ENCODE measurements at regions not wholly inside any gene's neighbourhood (a gene's known extent, or its start where the extent isn't known, plus 50 kb on each side); places are given as distances from the start of the nearest gene placed in this dataset.

DNA sequence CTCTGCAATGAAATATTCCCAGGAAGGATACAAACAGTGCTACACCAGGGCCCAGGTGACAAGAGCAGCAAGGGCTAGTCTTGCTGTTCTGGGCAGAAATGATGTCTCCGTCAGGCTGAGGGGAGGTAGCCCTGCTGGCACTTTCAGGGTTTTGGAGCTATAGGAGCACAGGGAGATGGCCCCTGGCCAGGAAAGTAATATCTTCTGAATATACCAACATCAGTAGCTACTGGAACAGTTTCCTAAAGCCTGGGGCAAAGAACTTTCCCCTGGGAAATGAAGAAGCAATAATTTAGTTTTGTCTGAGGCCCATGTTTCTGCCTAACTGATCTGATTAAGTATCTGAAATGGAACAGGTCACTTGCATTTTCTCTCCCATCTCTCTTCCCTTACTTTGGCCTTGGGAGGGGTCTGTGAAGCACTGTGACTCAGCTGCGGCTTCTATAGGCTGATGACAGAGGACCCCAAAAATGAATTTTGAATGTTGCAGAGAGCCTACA is 489.1 kb upstream of the PODXL start:
- H3K27ac Mint-ChIP-seq: no peak overlapping the region
- no peak for DNase-seq
- H3K9me3 Mint-ChIP-seq: no peaks in the 10 kb centered on the region
- H3K4me1 Mint-ChIP-seq: no peaks in the 10 kb centered on the region
- intact Hi-C loops (cut with micrococcal nuclease): loop anchor here (10.0 kb wide), 1 partner anchor 361 kb away; no protein-coding TSS in a partner anchor
- no peak overlapping the region for H3K4me3 Mint-ChIP-seq
- peaks cover 10% of the 10 kb centered on the region for H3K27me3 Mint-ChIP-seq
- H3K36me3 Mint-ChIP-seq (ENCODE audit: low read depth): no peaks in the 10 kb centered on the region

DNA sequence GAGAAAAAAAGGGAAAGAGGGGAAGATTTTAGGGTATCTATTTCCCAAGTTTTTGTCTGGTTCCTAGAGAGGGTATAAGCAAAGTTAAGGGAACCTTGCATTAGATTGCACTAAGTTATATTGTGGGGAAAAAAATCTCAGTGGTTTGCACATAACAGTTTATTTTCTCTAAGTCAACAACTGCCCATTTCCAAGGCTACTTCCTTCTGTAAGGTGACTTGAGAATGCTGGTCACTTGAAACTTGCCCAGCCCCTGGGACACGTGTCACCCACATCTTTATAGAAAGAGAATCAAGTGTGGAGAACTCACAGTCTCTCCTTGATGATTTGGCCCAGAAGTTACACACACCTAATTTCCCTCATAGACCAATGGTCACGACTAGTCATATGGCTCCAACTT is 488.6 kb upstream of the PODXL start:
- peaks cover 9% of the 10 kb centered on the region for H3K27me3 Mint-ChIP-seq
- H3K4me1 Mint-ChIP-seq: no peaks in the 10 kb centered on the region
- intact Hi-C loops (cut with micrococcal nuclease): loop anchor here (10.0 kb wide), 1 partner anchor 360 kb away; no protein-coding TSS in a partner anchor
- H3K36me3 Mint-ChIP-seq (ENCODE audit: low read depth): no peaks in the 10 kb centered on the region
- H3K4me3 Mint-ChIP-seq: no peak overlapping the region
- no peak overlapping the region for H3K27ac Mint-ChIP-seq
- no peaks in the 10 kb centered on the region for H3K9me3 Mint-ChIP-seq
- no peak for DNase-seq

DNA sequence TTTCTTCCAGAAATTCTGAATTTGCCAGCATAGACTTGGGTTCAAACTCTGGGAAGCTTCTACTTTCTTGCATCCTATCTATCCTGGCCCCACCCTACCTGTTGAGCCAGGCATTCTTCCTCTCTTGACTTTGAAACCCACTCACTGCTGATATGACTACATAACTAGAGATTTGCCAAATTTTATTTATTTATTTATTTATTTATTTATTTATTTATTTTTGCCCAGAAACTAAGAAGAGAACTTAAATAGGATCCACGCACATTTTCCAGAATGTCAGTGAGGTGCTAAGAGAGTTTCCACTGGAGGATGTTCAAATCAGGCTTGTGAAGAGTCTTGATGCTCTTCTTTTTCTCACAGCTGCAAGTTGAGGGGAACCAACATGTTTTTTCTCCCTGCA is 487.8 kb upstream of the PODXL start:
- H3K4me1 Mint-ChIP-seq: no peaks in the 10 kb centered on the region
- peaks cover 9% of the 10 kb centered on the region for H3K27me3 Mint-ChIP-seq
- H3K36me3 Mint-ChIP-seq (ENCODE audit: low read depth): no peaks in the 10 kb centered on the region
- intact Hi-C loops (cut with micrococcal nuclease): loop anchor here (10.0 kb wide), 1 partner anchor 359 kb away; no protein-coding TSS in a partner anchor
- H3K27ac Mint-ChIP-seq: no peak overlapping the region
- no peak for DNase-seq
- H3K4me3 Mint-ChIP-seq: no peak overlapping the region
- H3K9me3 Mint-ChIP-seq: no peaks in the 10 kb centered on the region

GRCh38 chr7:132041108-132041507 is 484.7 kb upstream of the PODXL start:
- no peaks in the 10 kb centered on the region for H3K4me1 Mint-ChIP-seq

GRCh38 chr7:132035517-132036362 is 479.3 kb upstream of the PODXL start:
- no peaks in the 10 kb centered on the region for H3K36me3 Mint-ChIP-seq (ENCODE audit: low read depth)
- H3K4me1 Mint-ChIP-seq: no peaks in the 10 kb centered on the region
- H3K4me3 Mint-ChIP-seq: no peak overlapping the region
- peaks cover 4% of the 10 kb centered on the region for H3K27me3 Mint-ChIP-seq
- no peak for DNase-seq
- no peak overlapping the region for H3K27ac Mint-ChIP-seq
- H3K9me3 Mint-ChIP-seq: no peaks in the 10 kb centered on the region
- intact Hi-C loops (cut with micrococcal nuclease): no loop called here

More at GRCh38 chr7:132041108-132041507, 484.7 kb upstream of the PODXL start:
- intact Hi-C loops (cut with micrococcal nuclease): loop anchor here (10.0 kb wide), 1 partner anchor 356 kb away; no protein-coding TSS in a partner anchor
- peaks cover 9% of the 10 kb centered on the region for H3K27me3 Mint-ChIP-seq
- no peaks in the 10 kb centered on the region for H3K36me3 Mint-ChIP-seq (ENCODE audit: low read depth)
- no peak overlapping the region for H3K27ac Mint-ChIP-seq
- DNase-seq: no peak
- H3K4me3 Mint-ChIP-seq: no peak overlapping the region
- no peaks in the 10 kb centered on the region for H3K9me3 Mint-ChIP-seq

GRCh38 chr7:132034748-132035416 is 478.5 kb upstream of the PODXL start:
- H3K9me3 Mint-ChIP-seq: no peaks in the 10 kb centered on the region
- no peaks in the 10 kb centered on the region for H3K4me1 Mint-ChIP-seq
- H3K27me3 Mint-ChIP-seq: peaks cover 4% of the 10 kb centered on the region
- no peak overlapping the region for H3K4me3 Mint-ChIP-seq
- H3K36me3 Mint-ChIP-seq (ENCODE audit: low read depth): no peaks in the 10 kb centered on the region
- DNase-seq: no peak
- intact Hi-C loops (cut with micrococcal nuclease): no loop called here
- H3K27ac Mint-ChIP-seq: no peak overlapping the region

DNA sequence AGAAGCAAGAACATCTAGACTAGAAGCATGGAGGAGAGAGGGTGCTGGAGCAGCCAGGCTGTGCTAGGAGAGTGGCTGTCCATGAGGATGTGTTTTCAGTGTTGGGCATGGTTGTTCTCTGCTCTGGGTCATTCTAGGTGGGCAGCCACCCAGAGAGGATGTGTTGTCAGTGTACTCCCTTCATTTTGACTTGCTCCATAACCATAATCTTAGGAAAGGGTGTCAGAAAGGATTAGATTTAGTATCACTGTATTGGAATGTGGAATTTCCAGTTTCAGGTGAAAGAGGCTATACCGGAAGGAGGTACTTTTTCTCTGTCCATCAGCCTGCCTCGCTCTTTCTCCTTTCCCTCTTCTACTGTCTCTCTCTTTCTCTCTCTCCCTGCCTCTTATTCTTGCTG is 474.5 kb upstream of the PODXL start:
- Mint-ChIP-seq H3K27me3 (no peaks in the 10 kb centered on the region), H3K4me3 (no peak overlapping the region), H3K4me1 (no peaks in the 10 kb centered on the region), H3K27ac (no peak overlapping the region), H3K9me3 (no peaks in the 10 kb centered on the region), H3K36me3 (ENCODE audit: low read depth) (no peaks in the 10 kb centered on the region)
- DNase-seq: no peak
- intact Hi-C loops (cut with micrococcal nuclease): no loop called here

- Mint-ChIP-seq H3K4me1 (no peaks in the 10 kb centered on the region), H3K36me3 (ENCODE audit: low read depth) (no peaks in the 10 kb centered on the region), H3K27ac (no peak overlapping the region), H3K4me3 (no peak overlapping the region), H3K9me3 (no peaks in the 10 kb centered on the region), H3K27me3 (no peaks in the 10 kb centered on the region)
- DNase-seq: no peak
- intact Hi-C loops (cut with micrococcal nuclease): no loop called here
Measured at GRCh38 chr7:132030086-132030568, 473.7 kb upstream of the PODXL start.

- intact Hi-C loops (cut with micrococcal nuclease): no loop called here
- Mint-ChIP-seq H3K27me3 (no peaks in the 10 kb centered on the region), H3K36me3 (ENCODE audit: low read depth) (no peaks in the 10 kb centered on the region), H3K4me1 (no peaks in the 10 kb centered on the region), H3K4me3 (no peak overlapping the region), H3K27ac (no peak overlapping the region), H3K9me3 (no peaks in the 10 kb centered on the region)
- DNase-seq: no peak
Measured at GRCh38 chr7:132029369-132030085, 473.1 kb upstream of the PODXL start.

DNA sequence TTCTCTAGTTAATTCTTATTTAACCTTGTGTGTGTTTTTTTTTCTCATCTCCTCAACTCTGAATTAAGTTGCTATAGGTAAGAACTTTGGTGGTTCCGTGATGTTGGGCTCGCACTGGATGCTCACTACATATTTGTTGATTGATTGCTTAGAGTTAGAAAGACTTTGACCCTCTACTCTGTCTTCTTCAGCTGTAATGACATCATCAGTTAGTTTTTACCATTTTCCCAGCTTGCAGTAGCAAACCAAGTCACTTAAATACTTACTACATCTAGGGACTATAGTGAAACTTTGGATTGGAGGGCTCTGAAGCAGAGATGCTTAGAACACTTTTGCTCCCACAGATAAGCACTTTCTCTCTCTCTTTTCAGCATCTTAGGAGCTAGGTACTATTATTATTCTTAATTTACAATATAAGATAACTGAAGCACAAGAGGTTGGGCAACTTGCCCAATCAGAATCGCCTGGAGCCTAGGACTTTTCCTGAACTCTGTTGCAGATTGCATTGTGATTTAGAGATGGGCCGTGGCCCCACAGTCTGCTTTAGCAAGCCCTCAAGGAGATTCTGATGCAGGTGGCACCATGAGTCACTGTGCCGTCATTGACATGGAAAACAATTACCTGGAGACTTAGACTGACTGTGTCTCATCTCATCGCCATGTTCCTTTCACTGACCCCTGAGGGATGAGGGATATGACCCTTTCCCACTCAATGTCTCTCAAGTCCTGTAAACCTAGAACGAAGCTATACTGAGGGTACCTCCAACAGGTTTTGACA is 471.9 kb upstream of the PODXL start:
- Mint-ChIP-seq H3K27ac (no peak overlapping the region), H3K4me3 (no peak overlapping the region), H3K4me1 (no peaks in the 10 kb centered on the region), H3K9me3 (no peaks in the 10 kb centered on the region), H3K36me3 (ENCODE audit: low read depth) (no peaks in the 10 kb centered on the region), H3K27me3 (no peaks in the 10 kb centered on the region)
- DNase-seq: no peak
- intact Hi-C loops (cut with micrococcal nuclease): no loop called here

DNA sequence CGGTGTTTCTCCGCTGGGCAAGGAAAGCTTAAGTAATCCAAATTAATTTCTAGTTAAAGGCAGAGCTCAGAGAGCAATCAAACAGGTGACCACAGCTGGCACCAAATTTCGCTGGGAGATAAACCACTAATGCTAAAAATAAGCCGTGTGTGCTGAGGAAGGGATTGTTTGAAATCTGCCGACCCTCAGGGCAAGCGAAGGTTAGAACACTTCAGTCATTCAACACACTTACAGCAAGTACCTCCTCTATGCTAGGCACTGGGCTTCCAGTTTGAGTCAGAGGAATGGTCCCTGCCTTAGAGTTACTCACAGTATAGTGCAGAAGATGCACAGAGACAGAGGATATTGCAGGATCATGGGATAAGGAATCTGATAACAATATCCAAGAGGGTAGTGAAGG is 467.9 kb upstream of the PODXL start:
- Mint-ChIP-seq H3K27me3 (no peaks in the 10 kb centered on the region), H3K36me3 (ENCODE audit: low read depth) (no peaks in the 10 kb centered on the region), H3K4me1 (no peaks in the 10 kb centered on the region), H3K4me3 (no peak overlapping the region), H3K9me3 (no peaks in the 10 kb centered on the region), H3K27ac (no peak overlapping the region)
- DNase-seq: no peak
- intact Hi-C loops (cut with micrococcal nuclease): no loop called here

- Mint-ChIP-seq H3K27ac (no peak overlapping the region), H3K4me3 (no peak overlapping the region), H3K36me3 (ENCODE audit: low read depth) (no peaks in the 10 kb centered on the region)
Measured at GRCh38 chr7:132023466-132023865, 467.0 kb upstream of the PODXL start.

DNA sequence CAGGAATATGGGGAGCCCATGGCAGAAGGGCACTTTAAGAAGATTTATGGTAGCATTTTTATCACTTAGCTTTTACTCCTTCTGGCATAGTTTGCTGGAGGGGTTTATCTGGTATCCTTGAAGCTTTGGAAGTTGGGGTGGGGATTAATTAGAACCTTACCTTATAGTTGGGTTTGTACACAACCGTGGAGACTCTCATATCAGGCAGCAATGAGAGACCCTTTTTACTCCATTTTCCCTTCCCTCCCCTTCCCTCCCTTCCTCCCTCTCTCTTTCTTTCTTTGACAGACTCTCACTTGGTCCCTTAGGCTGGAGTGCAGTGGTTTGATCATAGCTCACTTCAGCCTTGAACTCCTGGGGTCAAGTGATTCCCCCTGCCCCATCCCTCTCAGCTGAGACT is 465.8 kb upstream of the PODXL start:
- Mint-ChIP-seq H3K9me3 (no peaks in the 10 kb centered on the region), H3K27ac (no peak overlapping the region)
- intact Hi-C loops (cut with micrococcal nuclease): no loop called here

More at GRCh38 chr7:132023466-132023865, 467.0 kb upstream of the PODXL start:
- Mint-ChIP-seq H3K9me3 (no peaks in the 10 kb centered on the region), H3K4me1 (no peaks in the 10 kb centered on the region), H3K27me3 (no peaks in the 10 kb centered on the region)
- intact Hi-C loops (cut with micrococcal nuclease): no loop called here
- no peak for DNase-seq

More for the DNA sequence above, 465.8 kb upstream of the PODXL start:
- no peak for DNase-seq
- Mint-ChIP-seq H3K27me3 (no peaks in the 10 kb centered on the region), H3K4me3 (no peak overlapping the region), H3K36me3 (ENCODE audit: low read depth) (no peaks in the 10 kb centered on the region), H3K4me1 (no peaks in the 10 kb centered on the region)

All from activated CD4-positive, alpha-beta T cell treated with anti-CD3 and anti-CD28 coated beads, Interleukin-2, amount 10 ng/mL, durations not matched to agents 24 days and 14 days (primary cell).